HG03175 (cell line): ENCODE measurements at regions not wholly inside any gene's neighbourhood (a gene's known extent, or its start where the extent isn't known, plus 50 kb on each side); places are given as distances from the start of the nearest gene placed in this dataset.

Experiments used
- ATAC-seq: cut with Tn5 transposase; IDR thresholded peaks from one replicate; pipeline ENCODE4 v1.9.1; 2021; ENCODE audit warnings: mild to moderate bottlenecking, moderate library complexity; ENCODE audit not compliant: unreplicated experiment

DNA sequence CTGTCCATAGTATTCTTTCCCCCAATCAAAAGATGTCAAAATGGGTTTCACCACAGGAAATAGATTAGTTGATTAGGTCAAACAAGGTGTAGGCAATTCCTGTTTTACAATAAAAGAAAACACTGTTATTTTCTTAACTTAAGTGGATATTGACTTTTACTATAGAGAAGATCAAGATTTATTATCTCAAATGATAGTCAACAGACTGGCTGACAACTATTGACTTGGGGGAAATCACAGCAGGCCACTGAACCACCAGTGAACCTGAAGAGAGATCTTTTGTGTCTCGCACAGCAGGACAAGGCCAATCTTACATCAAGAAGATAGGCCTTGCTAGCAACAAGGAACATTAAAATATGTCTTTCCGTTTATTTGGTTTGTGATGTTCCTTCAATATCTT lies 1187.6 kb downstream of the SI start:
- ATAC-seq = no peak

DNA sequence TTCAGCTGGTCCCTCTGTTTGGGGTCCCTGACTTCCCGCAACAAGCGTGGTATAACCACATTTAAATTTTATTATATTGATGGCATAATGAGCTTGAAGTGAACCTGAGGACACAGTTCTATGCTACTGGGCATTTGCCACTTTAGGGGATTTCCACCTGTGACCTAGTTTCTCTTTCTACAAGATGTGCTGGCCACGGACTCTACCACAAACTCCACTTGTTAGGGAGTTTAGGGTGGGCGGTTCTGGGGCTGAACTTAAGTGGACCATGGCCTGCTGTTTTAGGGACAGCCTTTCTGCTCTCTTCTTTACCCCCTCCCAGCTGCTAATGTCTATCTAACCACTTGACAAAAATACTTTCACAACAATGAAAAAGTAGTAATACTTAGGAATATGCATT lies 1199.1 kb downstream of the SI start:
- no peak for ATAC-seq

DNA sequence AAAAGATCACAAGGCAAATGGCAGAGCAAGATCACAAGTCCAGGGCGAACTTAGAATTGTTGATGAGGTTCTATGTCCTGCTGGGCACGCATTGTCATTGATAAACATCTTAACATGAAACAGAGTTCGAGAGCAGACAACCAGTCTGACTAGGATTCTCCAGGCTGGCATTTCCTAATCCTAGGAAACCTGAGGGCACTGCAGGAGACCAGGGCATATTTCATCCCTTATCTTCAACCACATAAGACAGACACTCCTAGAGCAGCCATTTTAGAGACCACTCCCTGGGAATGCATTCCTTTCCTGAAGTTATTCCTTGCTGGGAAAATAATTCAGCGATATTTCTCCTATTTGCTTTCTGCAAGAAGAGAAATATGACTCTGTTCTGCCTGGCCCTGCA lies 1199.9 kb downstream of the SI start:
- ATAC-seq = no peak

DNA sequence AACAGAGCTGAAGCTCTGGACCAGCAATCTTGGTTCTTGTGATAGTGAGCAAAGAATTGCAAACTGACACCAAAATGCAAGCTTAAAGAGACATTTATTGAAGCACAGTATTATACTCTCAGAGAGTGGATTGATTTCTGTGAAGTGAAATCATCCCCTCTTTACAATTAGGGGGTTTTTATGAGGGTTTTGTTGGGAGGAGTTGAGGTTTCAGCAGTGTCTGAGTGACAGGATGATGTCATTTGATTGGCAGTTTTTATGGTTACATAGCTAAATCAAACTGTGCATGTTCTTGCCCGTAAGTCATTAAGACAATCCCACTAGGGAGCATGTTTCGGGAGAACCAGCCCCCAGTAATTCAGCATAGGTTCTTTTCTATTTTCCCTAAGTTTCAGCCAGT lies 1200.5 kb downstream of the SI start:
- ATAC-seq = no peak

DNA sequence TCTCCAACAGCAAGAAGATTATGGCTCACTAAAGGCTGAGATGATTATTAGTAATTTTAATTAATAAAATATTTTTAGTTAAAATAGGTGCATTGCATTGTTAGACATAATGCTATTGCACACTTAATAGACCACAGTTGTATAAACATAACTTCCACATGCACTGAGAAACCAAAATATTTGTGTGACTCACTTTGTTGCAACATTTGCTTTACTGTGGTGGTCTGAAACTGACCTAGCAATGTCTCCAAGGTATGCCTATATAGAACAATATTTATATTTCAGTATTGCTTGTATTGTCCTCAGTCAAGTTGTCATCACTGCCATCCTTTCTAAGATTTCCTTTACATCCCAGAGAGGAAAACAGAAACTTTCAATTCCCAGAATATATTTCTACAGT lies 1215.2 kb downstream of the SI start:
- ATAC-seq = no peak

DNA sequence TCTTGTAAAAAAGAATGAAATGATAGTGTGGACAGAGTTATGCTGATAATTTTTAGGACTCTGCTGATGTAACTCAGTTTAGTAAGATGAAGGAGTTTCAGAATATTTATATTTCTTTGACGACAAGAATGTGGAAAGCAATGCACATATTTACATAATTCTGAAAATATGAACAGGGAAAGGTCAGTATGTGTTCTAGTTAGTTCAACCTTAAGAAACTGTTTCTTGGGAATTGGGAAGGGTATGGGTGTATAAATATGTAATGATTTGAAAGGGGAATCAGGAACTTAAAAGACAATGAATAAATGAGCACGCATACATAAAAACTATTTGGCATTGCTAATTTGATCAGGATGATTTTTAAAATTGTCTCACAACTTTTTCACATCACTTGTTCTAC lies 1226.1 kb downstream of the SI start:
- ATAC-seq = no peak

DNA sequence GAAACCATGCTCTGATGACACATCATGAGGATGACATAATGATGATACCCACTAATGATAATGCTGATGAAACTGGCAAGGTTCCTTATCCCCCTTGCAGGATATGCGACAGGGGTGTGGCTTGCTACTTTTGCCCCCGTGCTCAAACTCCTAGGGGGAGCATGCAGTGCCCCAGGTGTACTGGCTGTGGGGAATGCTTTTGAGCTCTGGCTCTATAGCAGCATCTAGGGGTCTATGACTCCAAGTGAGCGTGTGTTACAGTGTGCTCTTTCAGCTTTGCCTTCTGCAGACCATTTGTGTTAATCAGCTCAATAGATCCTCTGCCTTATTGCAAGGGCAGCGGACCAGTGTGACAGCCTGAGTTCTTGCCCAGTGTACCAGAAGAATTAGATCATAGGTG lies 1239.5 kb downstream of the SI start:
- ATAC-seq = no peak

DNA sequence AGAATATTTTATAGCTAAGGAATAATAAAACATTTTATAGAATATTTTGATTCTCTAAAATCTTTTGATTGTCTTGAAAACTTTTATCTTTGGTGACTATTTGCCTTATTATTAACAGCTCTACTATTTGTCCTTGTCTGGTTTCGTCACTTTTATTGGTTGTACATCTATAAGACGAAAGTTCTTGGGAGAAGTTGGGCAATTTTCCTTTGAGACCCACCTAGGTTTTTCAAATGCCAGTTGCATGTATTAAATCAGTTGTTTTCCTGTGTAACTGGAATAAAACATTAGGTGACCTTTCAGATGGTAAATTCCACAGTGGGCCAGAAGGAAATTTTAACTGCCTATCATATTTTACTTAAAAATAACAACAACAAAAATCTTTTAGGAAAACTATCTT lies 1245.7 kb downstream of the SI start:
- ATAC-seq = no peak

DNA sequence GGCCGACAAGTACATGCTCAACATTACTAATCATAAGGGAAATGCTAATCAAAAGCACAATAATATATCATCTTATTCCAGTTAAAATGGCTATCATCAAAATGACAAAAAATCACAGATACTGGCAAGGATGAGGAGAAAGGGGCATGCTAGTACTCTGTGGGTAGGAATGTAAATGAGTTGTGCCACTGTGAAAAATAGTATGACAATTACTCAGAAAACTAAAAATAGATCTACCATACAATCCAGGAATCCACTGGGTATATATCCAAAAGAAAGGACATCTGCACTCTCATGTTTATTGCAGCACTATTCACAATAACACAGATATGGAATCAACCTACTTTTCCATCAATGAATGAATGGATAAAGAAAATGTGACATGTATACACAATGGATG lies 1256.5 kb downstream of the SI start:
- no peak for ATAC-seq

DNA sequence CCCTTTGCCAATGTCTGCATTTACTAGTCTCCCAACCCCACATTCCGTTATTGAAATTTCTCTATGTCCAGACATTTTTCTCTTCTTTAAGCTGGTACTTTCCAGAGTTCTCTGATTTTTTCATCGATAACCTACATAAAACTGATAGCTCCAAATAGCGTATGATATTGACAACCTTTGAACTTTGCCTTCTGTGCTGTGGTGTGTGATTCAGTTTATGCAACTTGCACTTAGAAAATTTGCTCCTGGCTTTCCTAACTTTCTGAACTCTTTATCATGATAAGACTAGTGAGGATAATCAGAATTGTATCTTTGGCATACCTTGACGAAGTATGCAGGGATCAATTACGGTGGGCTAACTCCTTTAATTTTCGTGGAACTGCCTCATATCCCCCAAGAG lies 1261.3 kb downstream of the SI start:
- ATAC-seq = no peak

DNA sequence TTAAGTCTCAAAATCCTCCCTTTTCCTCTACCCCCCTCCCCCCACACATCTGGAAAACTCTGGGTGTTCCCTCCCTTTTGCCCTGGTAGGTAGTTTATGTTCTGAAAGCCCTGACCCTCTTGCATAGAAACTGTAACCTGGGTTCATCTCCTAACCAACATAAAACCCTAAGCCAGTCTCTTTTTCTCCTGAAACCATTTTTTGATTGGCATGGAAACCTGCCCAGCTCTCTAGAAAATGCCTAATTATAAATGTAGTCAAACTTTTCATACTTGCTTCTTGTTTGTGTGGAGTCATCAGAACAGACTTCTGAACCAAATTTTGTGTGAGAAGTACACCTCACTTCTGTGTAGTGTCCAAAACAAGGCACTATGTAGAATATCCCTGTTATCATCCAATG lies 1264.4 kb downstream of the SI start:
- no peak for ATAC-seq

DNA sequence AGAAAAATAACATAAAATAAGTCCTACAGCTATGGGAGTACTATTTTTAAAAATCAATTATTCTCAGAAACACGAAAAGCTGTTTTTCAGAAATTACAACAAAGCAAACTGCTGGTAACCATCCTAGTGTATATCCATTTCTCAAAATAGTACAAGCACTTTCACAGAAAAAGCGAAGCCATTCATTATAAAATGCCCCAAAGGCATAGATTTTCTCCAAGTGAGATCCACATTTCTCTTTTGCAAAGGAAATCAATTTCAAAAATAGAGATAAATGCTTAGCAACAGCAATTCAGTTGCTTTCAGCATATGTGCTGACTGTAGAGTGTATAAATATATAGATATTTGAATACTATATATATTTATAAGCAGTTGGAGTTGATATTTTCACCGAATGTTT lies 1266.3 kb downstream of the SI start:
- ATAC-seq = no peak

DNA sequence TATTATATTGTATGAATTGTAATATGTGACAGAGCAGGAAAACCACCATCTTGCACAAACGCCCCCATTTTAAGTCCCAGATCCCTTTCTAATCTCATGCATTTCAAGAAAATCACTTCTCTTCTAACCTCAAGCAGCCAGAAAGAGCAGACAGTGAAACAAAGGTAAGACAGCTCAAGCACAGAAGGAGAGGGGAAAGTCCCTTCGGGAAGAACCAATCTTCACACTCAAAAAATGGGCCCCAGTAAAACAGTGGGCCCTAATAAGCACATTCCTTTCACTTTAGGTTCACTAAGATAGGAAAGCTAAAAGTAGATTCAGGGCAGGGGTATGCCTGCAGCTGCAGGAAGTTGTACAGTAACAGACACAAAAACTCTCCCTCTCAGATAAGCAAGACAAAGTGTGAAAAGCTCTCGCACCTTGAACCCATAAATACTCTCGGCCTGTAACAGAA lies 1268.7 kb downstream of the SI start:
- ATAC-seq = no peak

DNA sequence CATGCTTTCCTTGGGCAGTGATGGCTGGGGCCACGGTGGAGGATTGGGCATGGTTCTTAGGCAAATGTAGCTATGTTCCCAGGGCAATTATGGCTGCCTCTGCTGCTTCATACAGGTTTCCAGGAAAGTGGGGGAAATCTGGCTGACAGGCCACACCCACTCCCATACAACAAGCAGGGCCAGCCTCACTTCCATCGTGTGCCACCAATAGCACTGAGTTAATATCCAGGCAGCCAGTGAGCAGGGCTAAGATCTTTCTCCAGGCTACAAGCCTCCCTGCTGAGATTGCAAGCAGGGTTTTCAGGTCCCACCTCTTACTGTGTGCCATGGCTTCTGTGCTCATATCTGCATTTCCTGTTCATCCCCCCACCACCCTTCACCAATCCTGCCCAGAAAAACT lies 1291.9 kb downstream of the SI start:
- ATAC-seq = no peak

DNA sequence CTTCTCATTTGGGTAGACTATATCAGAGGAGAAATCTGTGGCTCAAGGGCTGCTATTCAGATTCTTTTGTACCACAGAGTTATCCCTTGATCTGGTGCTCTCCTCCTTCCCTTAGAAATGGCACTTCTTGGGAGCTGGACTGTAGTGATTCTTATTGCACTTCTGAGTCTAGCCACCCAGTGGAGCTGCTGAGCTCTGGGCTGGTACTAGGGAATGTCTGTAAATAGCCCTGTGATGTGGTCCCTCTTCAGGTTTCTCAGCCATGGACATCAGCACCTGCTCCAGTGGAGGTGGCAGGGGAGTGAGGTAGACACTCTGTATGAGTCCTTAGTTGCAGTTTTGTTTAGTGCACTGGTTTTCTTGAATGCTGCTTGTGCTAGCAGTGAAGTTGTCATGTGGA lies 1292.6 kb downstream of the SI start:
- no peak for ATAC-seq

DNA sequence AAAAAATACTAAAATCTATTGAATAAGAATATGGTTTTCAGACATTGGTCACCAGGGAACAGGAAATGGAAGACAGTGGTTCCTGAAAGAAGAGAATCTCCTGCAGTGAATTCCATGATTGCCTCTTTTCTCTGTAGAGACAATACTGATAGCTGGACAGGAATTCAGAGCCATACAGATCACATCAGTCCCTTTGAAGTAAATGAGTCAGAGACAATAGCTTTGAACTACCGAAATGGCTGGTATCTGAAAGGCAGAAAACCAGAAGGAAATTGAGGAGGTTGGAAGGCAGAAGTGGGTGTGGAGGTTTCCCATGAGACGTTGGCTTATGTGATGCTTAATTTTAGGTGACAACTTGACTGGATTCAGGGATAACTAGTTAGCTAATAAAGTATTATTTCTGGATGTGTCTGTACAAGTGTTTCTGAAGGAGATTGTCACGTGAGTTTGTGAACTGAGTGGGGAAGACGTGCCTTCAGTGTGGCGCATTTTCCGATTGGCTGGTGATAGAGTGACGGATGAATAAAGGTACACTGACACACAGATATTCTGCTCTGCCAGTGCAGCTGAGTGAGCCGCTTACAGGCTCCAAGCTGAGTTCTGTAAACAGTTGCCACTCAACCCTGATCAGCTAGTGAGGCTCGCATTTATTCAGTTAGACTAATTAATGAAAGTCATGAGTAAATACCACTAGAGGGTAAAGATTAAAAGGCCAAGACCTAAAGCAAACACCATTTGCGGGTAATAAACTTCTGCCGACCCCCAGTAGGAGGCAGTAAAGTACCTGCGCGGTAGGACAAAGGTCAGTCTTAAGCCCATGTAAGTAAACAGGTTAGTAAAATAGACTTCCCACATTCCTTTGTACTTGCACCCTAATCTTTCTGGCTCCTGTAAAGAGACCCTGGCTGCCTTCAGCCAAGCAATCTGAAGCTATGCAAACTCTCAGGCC lies 1298.6 kb downstream of the SI start:
- ATAC-seq = no peak

DNA sequence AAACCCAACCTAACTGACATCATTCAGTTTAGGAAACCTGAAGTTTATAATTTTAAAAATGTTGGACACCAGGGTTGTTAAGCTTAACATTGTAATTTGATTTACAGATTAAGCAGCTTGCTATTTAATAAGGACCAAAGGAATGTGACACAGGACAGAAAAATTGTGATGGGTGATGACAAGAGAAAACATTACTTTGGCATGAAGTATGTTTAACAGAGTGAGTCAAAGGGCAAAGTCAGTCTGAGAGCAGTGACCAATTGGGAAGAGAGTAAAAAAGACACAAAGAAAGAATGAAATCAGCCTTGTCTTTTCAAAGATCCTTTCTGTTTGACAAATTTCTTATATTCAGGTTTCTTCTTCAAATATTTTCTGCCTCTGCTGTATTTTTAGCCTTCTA lies 1301.6 kb downstream of the SI start:
- no peak for ATAC-seq

DNA sequence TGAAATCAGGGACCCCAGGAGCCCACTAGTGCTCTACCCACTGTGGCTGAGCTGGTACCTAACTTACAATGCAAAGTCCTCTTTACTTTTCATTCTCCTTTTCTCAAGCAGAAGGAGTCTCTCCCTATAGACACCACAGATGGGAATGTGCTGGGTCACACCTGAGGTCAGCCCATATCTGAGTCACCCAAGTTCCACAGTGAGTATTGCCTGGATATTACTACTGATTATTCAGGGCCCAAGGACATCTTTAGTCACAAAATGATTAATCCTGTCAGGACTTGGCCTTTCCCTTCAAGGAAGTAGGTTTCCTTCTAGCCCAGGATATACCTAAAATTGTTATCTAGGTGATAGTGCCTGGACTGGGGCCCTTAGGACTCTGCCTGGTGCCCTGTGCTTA lies 1305.2 kb downstream of the SI start:
- ATAC-seq = no peak

DNA sequence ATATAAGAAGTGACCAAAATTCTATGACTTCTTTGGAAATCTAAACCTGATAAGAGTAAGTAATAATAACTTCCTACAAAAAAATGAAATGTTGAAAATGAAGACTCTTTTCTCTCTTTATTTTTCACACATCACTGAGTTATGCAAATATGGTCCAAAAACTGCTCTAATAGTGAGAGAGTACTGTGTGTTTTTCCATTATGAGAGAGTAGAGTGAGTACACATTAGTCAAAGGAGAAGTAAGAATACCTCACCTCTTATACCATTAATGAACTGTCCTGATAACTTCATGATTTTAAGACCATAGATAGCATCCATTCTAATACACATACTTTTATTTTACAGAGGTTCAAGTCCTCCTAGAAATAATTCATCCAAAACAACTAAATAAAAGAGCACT lies 1310.2 kb downstream of the SI start:
- ATAC-seq = no peak

DNA sequence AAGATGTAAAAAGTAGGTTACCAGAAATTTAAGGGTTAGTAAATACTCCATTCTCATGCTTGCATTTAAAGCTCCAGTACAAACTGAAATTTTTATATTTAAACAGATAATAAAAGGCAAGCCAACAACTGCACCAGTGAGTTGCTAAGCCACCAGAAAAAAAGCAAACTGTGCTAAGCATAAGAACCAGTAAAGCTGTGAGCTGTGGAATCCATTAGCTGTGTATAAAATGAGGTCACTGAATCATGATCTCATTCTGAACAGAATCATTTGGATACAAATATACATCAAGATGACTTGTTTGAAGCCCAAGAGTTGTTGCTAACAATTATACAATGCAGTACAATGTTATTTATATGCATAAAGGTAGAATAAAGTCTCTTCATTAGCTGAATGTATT lies 1312.2 kb downstream of the SI start:
- no peak for ATAC-seq

DNA sequence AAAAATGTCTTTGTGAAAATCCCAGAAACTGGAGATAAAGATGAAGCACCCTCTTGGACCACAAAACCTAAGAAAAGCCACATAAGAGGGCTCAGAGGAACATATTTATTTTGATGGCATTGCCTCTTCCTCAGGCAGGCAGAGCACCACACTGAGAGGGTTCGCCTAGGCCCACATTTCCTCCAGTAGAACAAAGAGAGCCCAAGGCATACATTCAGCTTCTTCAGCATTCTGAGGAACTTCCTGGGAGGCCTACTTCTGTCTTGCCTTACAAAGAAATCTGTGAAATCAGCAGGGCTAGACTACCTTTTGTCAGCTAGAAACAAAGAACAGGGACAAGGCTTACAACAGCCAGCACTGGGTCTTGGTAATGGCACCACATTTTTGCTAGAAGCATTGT lies 1325.3 kb downstream of the SI start:
- ATAC-seq = no peak

DNA sequence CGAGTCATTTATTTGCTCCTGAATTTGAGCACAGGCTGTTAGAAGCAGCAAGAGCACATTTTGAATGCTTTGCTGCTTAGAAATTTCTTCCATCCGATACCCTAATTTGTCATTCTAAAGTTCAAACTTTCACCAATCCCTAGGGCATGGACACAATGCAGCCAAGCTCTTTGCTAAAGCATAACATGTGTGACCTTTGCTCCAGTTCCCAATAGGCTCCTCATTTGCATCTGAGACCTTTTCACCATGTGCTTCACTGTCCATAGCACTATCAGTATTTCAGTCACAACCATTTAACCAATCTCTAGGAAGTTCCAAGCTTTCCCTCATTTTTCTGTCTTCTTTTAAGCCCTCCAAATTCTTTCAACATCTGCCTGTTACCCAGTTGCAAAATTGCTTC lies 1333.1 kb downstream of the SI start:
- no peak for ATAC-seq

DNA sequence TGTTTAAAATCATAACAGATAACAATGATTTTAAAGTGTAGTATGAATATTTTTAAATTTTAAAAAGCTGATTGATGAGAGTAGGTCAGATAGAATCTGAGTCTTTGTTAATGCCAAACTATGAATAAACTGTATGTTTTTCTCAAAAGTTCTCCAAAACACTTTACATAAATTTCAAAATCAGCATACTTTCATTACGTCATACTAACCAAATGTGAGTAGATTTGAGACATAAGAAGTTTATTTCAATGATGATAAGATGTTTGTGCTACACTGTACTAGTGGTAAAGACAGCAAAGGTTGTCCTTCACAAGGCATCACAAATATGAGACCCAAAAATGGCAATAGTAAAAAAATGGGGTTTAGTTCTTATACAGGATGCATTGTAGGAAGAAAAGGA lies 1342.9 kb downstream of the SI start:
- ATAC-seq = no peak
